NCI-H748 (cell line): ENCODE measurements at regions not wholly inside any gene's neighbourhood (a gene's known extent, or its start where the extent isn't known, plus 50 kb on each side); places are given as distances from the start of the nearest gene placed in this dataset.
A peak's percentile ranks its signal among the peaks of the same experiment; 100 is the strongest.

ENCODE experiments used
- DNase-seq: peaks from one replicate; lab custom pipeline; 2025; ENCODE audit not compliant: unreplicated experiment; lab: John Stamatoyannopoulos, UW

- no peak for DNase-seq
These were observed 58.9 kb downstream of the DIRAS3 start for GRCh38 chr1:67991546-67991945.

DNA sequence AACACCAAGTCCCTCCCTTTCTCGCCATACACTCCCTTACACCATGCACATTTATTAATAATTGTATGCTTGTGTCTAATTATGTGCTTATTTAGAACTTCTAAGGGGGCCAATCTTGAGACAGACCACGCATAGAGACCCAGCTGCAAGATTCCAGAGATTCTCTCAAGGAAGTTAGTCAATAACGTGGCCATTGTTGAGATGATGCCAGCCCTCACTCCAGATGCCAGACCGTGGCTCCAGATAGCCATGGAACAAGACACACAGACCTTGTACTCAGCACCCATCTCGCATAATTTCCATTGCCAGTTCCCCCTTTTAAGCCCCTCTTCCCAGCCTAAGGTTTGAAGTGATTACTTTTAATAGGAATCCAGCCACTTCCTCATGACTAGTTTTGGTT is 62.4 kb downstream of the DIRAS3 start:
- DNase-seq = no peak

- DNase-seq = no peak
These were observed 63.2 kb downstream of the DIRAS3 start for GRCh38 chr1:67987046-67987799.

- DNase-seq = no peak
These were observed 66.6 kb downstream of the DIRAS3 start for GRCh38 chr1:67983867-67984266.

DNA sequence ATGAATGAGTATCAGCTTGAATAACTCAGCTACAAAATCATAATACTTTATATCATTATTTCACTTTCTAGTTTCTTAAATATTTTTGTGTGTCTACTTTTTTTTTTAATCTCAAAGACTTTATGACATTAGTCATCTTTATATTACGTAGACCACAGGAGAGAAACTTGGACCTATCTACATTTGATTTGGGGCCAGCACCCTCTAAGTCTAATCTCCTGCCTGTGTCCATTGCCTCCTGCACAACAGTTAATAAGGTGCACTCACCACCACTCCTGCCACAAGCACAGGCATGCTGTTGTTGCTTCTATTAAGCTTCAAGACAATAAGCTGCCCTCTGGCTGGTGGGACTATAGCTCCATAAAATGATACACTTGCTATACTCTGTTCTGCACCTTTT is 70.4 kb downstream of the DIRAS3 start:
- DNase-seq = no peak

DNA sequence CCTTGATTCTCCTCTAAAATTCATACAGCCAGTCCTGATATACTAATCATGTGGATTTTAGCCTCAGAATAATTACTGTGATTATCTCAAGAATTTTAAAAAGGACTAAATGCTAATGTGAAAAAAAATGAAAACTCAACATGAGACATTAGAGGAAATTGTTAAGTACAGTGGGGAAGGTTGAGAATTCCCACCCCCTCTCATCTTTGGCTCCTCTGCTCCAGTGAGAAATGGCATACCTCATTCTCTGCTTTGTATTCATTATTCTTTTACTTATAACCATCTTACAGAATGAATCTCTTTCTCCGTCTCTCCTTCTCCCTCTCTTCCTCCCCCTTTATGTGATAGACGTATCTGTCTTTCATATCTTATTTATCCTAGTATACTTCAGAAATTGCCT is 70.9 kb downstream of the DIRAS3 start:
- DNase-seq = no peak

DNA sequence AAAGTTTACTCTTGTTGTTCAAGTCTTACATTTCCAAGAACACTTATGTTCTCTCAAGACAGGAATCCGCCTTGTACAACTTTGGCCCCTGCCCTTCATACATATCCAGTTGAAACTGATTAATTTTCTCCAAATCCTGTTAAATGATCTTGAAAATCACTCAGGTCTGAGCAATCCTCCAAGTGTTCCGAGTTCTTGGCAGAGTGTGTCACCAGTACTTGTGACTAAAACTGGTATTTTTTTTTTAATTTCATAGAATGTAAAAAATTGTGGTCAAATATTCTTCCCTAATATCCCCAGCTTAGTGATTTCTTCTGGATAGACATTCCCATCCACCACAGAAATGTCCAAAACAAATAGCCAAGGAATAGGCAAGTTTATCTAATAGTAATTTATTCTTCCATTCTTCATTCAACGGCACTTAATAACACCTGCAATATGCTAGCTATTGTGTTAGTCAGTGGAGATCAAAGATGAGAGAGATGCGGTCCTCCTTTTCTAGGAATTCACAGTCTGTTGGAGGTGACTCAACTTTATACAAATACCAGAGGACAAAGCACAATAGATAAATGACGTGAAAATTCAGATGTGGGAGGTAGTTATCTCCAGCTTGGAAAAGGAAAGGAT is 71.4 kb downstream of the DIRAS3 start:
- DNase-seq = no peak

- no peak for DNase-seq
These were observed 72.7 kb downstream of the DIRAS3 start for GRCh38 chr1:67977756-67978155.

DNA sequence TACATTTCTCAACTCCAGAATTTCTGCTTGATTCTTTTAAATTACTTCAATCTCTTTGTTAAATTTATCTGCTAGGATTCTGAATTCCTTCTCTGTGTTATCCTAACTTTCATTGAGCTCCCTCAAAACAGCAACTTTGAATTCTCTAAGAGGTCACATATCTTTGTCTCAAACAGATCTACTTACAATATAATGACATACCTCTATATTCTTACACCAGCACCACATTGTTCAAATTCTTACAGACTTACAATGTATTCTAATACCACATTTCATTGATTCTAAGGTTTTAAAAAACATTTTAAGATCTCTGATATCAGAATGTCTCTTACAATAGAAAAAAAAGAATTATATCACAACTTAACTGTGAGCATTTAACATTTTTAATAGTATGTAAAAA is 77.4 kb downstream of the DIRAS3 start:
- no peak for DNase-seq

GRCh38 chr1:67970088-67970487 is 80.3 kb downstream of the DIRAS3 start:
- DNase-seq = no peak

GRCh38 chr1:67969446-67969845 is 81.0 kb downstream of the DIRAS3 start:
- DNase-seq = no peak

- DNase-seq = no peak
These were observed 83.8 kb downstream of the DIRAS3 start for GRCh38 chr1:67966666-67967009.

GRCh38 chr1:67965995-67966665 is 84.3 kb downstream of the DIRAS3 start:
- DNase-seq = no peak

DNA sequence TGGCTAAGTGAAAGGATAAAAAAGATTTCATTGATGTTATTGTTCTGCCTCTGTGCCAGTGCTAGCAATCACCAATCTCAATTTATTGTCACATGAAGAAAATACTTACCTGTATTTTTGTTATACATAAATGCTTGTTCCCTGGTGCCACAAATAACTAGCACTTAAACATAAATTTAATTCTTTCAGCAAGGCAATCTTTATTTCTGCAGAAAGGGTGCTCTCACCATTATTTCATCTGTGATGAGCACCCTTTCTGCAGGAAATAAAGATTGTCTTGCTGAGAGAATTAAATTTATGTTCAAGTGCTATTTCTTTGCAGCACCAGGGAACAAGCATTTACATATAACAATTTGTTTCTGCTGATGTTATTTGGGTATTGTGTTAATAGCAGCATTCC is 87.2 kb downstream of the DIRAS3 start:
- no peak for DNase-seq

DNA sequence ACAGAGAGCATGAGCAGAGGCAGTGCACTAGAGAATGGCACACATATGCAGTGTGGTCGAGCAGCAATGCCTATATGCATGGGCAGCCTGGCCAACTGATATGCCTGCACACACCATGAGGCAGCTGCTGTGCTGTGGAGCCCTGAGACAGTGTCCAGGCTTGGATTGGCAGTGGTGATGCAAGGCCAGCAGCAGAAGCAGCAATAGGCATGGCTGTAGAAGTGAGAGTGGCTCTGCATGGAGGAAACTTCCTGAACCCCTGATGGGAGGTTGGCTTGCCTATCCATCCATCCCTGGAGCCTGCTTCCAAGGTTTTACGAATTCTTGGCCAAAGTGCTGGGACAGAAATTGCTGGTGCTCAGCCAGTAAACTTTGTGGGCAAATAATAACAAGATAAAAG is 89.7 kb downstream of the DIRAS3 start:
- DNase-seq = no peak

GRCh38 chr1:67958472-67958871 is 92.0 kb downstream of the DIRAS3 start:
- peak; percentile 37 for DNase-seq

DNA sequence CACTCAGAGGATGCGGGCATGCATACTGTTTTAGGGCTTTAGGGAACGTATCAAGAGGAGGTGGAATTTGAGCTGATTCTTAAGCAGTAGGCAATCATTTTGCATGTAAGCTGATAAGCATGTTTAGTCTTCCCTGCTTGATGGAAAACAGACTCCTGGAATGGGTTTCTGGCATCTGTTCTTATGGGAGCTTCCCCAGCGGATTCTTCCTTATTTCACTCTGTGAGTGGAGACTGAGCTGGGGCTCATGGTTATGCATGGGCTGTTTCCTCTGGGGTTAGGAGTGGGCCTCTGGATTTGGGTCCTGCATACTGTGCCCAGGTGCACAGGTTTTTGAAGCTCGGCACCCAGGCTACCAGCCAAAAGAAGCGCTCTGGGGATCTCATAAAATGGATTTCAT is 93.4 kb downstream of the DIRAS3 start:
- DNase-seq = no peak

GRCh38 chr1:67956116-67956515 is 94.3 kb downstream of the DIRAS3 start:
- DNase-seq = no peak

DNA sequence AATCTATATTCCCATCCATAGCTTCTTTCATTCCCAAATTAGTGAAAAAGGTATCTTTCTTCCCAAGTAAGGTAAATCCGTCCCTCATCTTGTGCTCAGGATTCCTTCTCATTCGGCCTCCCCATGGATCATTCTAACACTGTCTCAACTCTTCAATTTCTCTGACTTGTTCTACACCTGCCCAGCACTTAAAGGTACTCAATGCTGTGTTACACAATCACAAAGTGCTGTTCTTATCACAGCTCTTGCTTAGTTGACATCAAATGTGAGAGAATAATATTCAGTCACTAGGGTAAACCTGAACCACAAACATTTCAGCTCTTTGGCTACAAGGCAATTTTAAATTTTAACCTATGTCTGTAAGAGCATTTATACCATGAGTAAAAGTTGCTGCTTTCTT is 94.8 kb downstream of the DIRAS3 start:
- DNase-seq = no peak

GRCh38 chr1:67953301-67953700 is 97.1 kb downstream of the DIRAS3 start:
- DNase-seq = no peak

GRCh38 chr1:67952071-67952470 is 98.4 kb downstream of the DIRAS3 start:
- DNase-seq = no peak

DNA sequence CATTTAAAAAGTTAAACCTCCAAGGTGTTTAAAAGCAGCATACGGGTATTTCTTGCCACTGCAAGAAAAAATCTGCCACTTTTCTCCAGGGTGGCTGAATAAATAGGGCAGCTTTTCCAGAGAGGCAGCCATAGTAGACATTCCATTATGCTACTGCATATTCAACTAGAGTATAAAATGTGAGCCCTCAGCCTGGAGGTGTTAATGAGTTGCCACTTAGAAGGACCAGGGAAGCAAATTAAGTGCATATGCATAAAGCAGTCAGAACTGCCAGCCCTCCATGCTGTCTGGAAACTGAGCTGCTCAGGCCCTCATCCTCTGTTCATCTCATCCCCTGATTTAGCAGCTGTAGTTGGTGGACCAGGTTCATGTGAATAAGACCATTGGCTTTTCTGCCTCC is 99.4 kb downstream of the DIRAS3 start:
- DNase-seq = no peak
